ENCODE measurements at regions not wholly inside any gene's neighbourhood (a gene's known extent, or its start where the extent isn't known, plus 50 kb on each side); places are given as distances from the start of the nearest gene placed in this dataset.

- TF ChIP-seq CTCF (optimal IDR thresholded peaks at IDR 0.05 in 1 of 3, IDR thresholded peaks at IDR 0.05 in 1 of 3, conservative IDR thresholded peaks at IDR 0.05 in 1 of 3; ENCODE audit: extremely low read depth in 1 of 3, insufficient read depth in 2 of 3, low read length in 3 of 3) (no peak), EZH2 (IDR thresholded peaks at IDR 0.05; ENCODE audit: low read length) (no peak)
These were observed 926.6 kb downstream of the TBC1D32 start for GRCh38 chr6:120407696-120408095.

Data from keratinocyte (primary cell).